ENCODE measurements at regions not wholly inside any gene's neighbourhood (a gene's known extent, or its start where the extent isn't known, plus 50 kb on each side); places are given as distances from the start of the nearest gene placed in this dataset.

GRCh38 chr21:27734146-27734545 is 767.3 kb upstream of the ADAMTS5 start (continued):
- TF ChIP-seq USF1 (CRISPR knock-in tag; IDR thresholded peaks at IDR 0.05) (no peak), KAT7 (CRISPR knock-in tag; IDR thresholded peaks at IDR 0.05; ENCODE audit: borderline replicate concordance) (no peak)

- ATAC-seq, result no peak
- no peak overlapping the region for H3K27ac Mint-ChIP-seq
- CTCF ChIA-PET, result no interaction called here
Observed at GRCh38 chr21:27725916-27726315, 759.0 kb upstream of the ADAMTS5 start.

More at GRCh38 chr21:27725916-27726315, 759.0 kb upstream of the ADAMTS5 start:
- Mint-ChIP-seq H3K27me3 (ENCODE audit: low read depth) (peaks cover 4% of the 10 kb centered on the region; the same call in 1 of the 2 replicates), H3K9me3 (peaks cover 47% of the 10 kb centered on the region), H3K36me3 (peaks cover 24% of the 10 kb centered on the region), H3K4me1 (peaks cover 5% of the 10 kb centered on the region; the same call in 1 of the 2 replicates), H3K4me3 (no peak overlapping the region)
- no peak for DNase-seq (ENCODE audit: low spot score)
- POLR2A ChIA-PET, result no interaction called here
- no peak for TF ChIP-seq ERG (CRISPR knock-in tag; IDR thresholded peaks at IDR 0.05)
- TF ChIP-seq FOXP4 (CRISPR knock-in tag; IDR thresholded peaks at IDR 0.05), result no peak
- no peak for TF ChIP-seq ZNF512 (CRISPR knock-in tag; IDR thresholded peaks at IDR 0.05; ENCODE audit: borderline replicate concordance)
- no peak for TF ChIP-seq OVOL2 (CRISPR knock-in tag; IDR thresholded peaks at IDR 0.05; ENCODE audit: borderline replicate concordance)
- TF ChIP-seq ZNF423 (CRISPR knock-in tag; IDR thresholded peaks at IDR 0.05), result no peak
- TF ChIP-seq PRDM15 (CRISPR knock-in tag; IDR thresholded peaks at IDR 0.05), result no peak
- TF ChIP-seq FOXP1 (CRISPR knock-in tag; IDR thresholded peaks at IDR 0.05; ENCODE audit: borderline replicate concordance), result no peak
- no peak for TF ChIP-seq JAZF1 (CRISPR knock-in tag; IDR thresholded peaks at IDR 0.05)
- TF ChIP-seq CREM (CRISPR knock-in tag; IDR thresholded peaks at IDR 0.05), result no peak
- no peak for TF ChIP-seq ATF2 (CRISPR knock-in tag; IDR thresholded peaks at IDR 0.05; ENCODE audit: borderline replicate concordance, low read depth)
- TF ChIP-seq MAX (CRISPR knock-in tag; IDR thresholded peaks at IDR 0.05), result no peak
- TF ChIP-seq HMGXB4 (CRISPR knock-in tag; IDR thresholded peaks at IDR 0.05), result no peak
